ENCODE measurements at regions not wholly inside any gene's neighbourhood (a gene's known extent, or its start where the extent isn't known, plus 50 kb on each side); places are given as distances from the start of the nearest gene placed in this dataset.
A peak's percentile ranks its signal among the peaks of the same experiment; 100 is the strongest.

- no peaks in the 10 kb centered on the region for H3K36me3 ChIP-seq (replicated peaks in 1 of 2)
- H3K9me3 ChIP-seq (replicated peaks in 1 of 3) = no peaks in the 10 kb centered on the region
- H3K27ac ChIP-seq = no peak overlapping the region
- no peak for TF ChIP-seq POLR2A (IDR thresholded peaks at IDR 0.05)
- TF ChIP-seq CTCF (IDR thresholded peaks at IDR 0.05) = no peak
- no peaks in the 10 kb centered on the region for H3K4me1 ChIP-seq (replicated peaks in 1 of 2)
- H3K27me3 ChIP-seq = no peaks in the 10 kb centered on the region
- no peak for DNase-seq
- H3K4me3 ChIP-seq = no peak overlapping the region
- intact Hi-C loops (cut with DNase I) = no loop called here
Observed at GRCh38 chr10:111384556-111384955, 307.7 kb downstream of the ADRA2A start.

DNA sequence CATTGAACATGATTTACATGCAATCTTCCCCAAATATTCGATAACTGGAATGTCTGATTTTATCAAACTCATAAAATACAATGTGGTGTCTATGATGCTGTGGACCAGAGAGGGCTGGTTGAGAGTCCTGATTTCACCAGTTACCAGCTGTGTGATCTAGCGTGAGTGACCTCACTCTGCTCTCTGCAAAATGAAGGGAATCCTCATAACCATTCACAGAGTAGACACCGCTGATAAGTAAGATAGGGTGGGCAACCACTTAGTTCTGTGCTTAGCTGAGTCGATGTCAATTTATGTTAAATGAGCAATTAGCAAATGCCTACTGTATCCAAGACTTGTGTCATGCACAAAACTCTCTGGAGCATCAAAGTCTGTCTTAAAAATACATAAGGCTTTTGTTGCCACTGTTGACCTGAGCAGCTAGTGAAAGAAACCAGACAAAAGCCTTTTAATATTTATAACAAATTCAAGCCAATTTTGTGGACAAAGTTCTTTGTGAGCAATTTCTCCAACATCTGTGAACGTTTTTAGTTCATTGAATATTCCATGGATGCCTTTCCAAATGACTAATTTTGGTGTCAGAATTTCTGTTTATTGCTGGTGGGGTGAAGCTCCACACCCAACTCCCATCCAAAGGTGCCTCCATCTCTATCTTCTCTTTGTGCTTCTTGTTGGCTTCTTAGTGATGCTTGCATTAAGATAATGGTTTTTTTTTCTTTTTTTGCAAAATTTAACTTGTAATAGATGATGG lies 314.2 kb downstream of the ADRA2A start:
- no peak for DNase-seq
- no peak overlapping the region for H3K27ac ChIP-seq

DNA sequence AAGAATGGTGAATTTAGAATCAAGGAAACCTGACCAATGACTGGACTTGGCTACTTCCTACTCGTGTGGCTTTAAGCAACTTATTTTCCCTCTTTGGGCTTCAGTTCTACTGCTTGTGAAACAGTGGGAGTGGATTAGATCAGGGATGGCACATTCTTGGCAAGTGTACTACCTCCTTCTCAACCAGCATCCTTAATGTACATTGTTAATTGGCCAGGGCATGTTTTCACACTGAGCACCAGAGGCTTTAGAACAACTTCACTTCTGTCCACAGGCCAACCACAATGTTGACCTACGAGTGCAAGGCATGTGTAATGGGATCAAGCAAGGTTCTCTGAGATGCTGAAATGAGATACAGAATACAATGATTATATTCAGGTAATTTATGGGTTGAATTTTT lies 315.3 kb downstream of the ADRA2A start:
- intact Hi-C loops (cut with DNase I) = no loop called here
- Histone ChIP-seq H3K27me3 (no peaks in the 10 kb centered on the region), H3K27ac (peak overlapping the region in 1 of 5 donors; percentile 42), H3K36me3 (replicated peaks in 1 of 2) (no peaks in the 10 kb centered on the region), H3K4me3 (no peak overlapping the region), H3K4me1 (replicated peaks in 1 of 2) (peaks cover 3 to 10% of the 10 kb centered on the region in 2 donors), H3K9me3 (replicated peaks in 1 of 3) (no peaks in the 10 kb centered on the region)
- TF ChIP-seq CTCF (IDR thresholded peaks at IDR 0.05) (no peak), POLR2A (IDR thresholded peaks at IDR 0.05) (no peak)
- no peak for DNase-seq
- 49 to 65% (median 55%) methylated on average over 2 of the region's 2 CpGs for WGBS, 4 donors

More for the DNA sequence above, 314.2 kb downstream of the ADRA2A start:
- no peaks in the 10 kb centered on the region for H3K9me3 ChIP-seq (replicated peaks in 1 of 3)
- no peaks in the 10 kb centered on the region for H3K27me3 ChIP-seq
- TF ChIP-seq POLR2A (IDR thresholded peaks at IDR 0.05) (no peak), CTCF (IDR thresholded peaks at IDR 0.05) (no peak)
- intact Hi-C loops (cut with DNase I) = no loop called here
- peaks cover 3 to 10% of the 10 kb centered on the region in 2 donors for H3K4me1 ChIP-seq (replicated peaks in 1 of 2)
- WGBS, 4 donors = 66 to 76% (median 71%) methylated on average over 5 of the region's 5 CpGs
- no peaks in the 10 kb centered on the region for H3K36me3 ChIP-seq (replicated peaks in 1 of 2)
- H3K4me3 ChIP-seq = no peak overlapping the region

GRCh38 chr10:111392910-111393309 lies 316.1 kb downstream of the ADRA2A start:
- intact Hi-C loops (cut with DNase I) = no loop called here
- peaks cover 3 to 10% of the 10 kb centered on the region in 2 donors for H3K4me1 ChIP-seq (replicated peaks in 1 of 2)
- peak overlapping the region in 1 of 5 donors; percentile 44 for H3K27ac ChIP-seq
- no peaks in the 10 kb centered on the region for H3K36me3 ChIP-seq (replicated peaks in 1 of 2)
- TF ChIP-seq CTCF (IDR thresholded peaks at IDR 0.05) (no peak), POLR2A (IDR thresholded peaks at IDR 0.05) (no peak)
- H3K27me3 ChIP-seq = no peaks in the 10 kb centered on the region
- no peak overlapping the region for H3K4me3 ChIP-seq
- no peaks in the 10 kb centered on the region for H3K9me3 ChIP-seq (replicated peaks in 1 of 3)
- no peak for DNase-seq
- 0 to 3% (median 1%) methylated on average over 1 of the region's 1 CpG for WGBS, 4 donors
